IPS-20b (cell line): ENCODE measurements at regions not wholly inside any gene's neighbourhood (a gene's known extent, or its start where the extent isn't known, plus 50 kb on each side); places are given as distances from the start of the nearest gene placed in this dataset.

Experiments used
- H3K27ac ChIP-seq: one replicate; pipeline ENCODE4 v1.5.1; 2013; ENCODE audit warnings: low read length
- H3K27me3 ChIP-seq: 2 replicates; pipeline ENCODE4 v1.6.1; 2013; ENCODE audit warnings: mild to moderate bottlenecking, low read length, inconsistent platforms; ENCODE audit not compliant: insufficient read depth
- H3K36me3 ChIP-seq: 2 replicates; pipeline ENCODE4 v1.6.1; 2013; ENCODE audit warnings: low read depth, mild to moderate bottlenecking, inconsistent platforms, low read length, moderate library complexity; ENCODE audit not compliant: insufficient read depth
- H3K4me1 ChIP-seq: 2 replicates; pipeline ENCODE4 v1.6.1; 2013; ENCODE audit warnings: mild to moderate bottlenecking, control low read depth, inconsistent platforms, low read length, moderate library complexity; ENCODE audit not compliant: insufficient read depth
- H3K4me3 ChIP-seq: 2 replicates; pipeline ENCODE4 v1.5.1; 2013; ENCODE audit warnings: mild to moderate bottlenecking, low read length, inconsistent platforms
- H3K9ac ChIP-seq: 2 replicates; pipeline ENCODE4 v1.6.1; 2013; ENCODE audit warnings: low read depth, mild to moderate bottlenecking, inconsistent platforms, low read length, moderate library complexity
- H3K9me3 ChIP-seq: 2 replicates; pipeline ENCODE4 v1.6.1; 2013; ENCODE audit warnings: mild to moderate bottlenecking, low read depth, low read length, inconsistent platforms; ENCODE audit not compliant: insufficient read depth

DNA sequence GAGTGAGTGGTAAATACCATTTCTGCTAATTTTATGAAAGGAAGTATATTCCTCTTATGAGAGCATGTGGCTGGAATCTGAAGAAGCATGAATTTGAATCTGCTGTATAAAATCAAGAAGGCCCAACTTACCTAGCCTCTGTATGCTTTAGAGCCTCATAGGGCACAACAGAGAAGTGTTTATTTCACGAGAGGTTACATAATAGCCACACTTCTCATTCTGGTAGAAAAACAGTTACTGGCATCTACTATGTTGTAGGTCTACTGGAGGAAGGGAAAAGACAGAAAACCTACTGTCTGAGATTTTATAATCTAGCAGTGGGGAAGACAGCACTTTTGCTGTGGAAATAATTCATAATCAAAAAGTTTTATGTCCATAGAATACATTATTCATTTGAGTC is 172.6 kb upstream of the ZNF608 start:
- Histone ChIP-seq H3K4me1 (peaks cover 49% of the 10 kb centered on the region), H3K9me3 (no peaks in the 10 kb centered on the region), H3K4me3 (no peak overlapping the region), H3K27ac (no peak overlapping the region), H3K36me3 (no peaks in the 10 kb centered on the region), H3K9ac (no peak overlapping the region), H3K27me3 (no peaks in the 10 kb centered on the region)

DNA sequence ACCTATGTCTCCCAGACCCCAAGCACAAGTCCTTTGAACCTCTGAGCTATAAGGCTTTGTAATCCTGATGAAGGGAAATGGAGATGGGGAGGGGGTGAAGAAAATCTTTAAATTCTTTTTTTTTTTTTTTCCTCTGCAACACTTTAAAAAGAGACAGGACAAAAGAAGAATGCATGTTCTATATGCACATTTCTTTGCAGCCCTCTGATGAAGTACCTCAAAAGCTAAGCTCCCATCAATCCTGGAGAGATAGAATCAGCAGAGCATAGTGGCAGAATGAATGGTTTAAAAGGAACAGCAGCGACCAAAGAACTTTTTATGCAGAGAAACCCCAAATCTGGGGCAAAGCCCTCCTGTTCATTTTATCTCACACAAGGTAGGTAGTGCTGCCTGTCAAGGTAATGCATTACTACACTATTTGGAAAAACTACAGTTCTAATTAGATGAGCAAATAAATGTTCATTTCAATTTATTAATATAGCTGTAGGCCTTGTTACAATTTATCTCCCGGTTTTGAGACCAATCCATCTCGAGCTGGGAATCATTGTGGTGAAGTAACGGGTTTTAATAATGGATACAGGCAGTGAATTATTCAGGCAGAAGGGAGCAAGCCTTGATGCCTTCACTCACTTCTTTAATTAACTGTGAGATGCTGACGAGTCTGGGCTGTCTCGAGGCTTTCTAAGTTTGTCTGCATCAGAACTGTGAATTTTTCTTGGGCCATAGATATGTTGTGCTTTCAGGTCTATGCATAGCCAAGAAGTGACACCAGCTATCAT is 173.5 kb upstream of the ZNF608 start:
- peaks cover 49% of the 10 kb centered on the region for H3K4me1 ChIP-seq
- no peaks in the 10 kb centered on the region for H3K9me3 ChIP-seq
- H3K4me3 ChIP-seq = no peak overlapping the region
- no peaks in the 10 kb centered on the region for H3K27me3 ChIP-seq
- no peak overlapping the region for H3K27ac ChIP-seq
- H3K9ac ChIP-seq = no peak overlapping the region
- no peaks in the 10 kb centered on the region for H3K36me3 ChIP-seq

DNA sequence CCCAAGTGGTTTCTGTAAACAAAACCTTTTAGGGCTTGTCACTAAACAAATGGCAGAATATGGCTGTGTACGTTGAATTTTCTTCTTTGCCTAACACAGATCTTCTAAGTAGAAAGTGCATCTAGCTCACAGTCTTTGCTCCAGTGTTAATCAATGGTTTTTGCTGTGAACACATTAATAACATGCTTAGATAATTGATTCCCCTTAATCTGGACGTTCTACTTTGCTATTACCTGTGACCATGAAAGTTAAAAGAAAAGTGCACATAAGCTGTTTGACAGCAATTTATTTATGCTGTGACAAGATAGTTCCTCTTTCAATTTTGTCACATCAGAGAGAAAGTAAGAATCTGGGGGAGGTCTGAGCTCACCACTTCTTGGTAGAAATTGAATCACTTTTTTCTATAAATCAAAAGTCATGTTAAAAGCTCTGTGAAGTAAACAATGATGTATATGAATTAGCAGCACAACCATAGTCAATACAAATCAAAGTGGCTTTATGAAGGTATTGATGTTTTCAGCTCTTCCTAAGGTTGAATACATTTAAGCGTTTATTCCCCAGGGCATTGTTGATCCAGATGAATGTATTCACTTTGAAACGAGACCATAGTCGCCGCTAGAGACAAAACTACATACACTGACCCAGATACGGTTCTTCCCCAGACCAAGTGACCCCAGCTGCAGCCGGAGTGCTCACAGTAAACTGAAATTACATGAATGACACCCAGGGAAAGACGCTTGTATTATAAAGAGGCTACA is 174.6 kb upstream of the ZNF608 start:
- Histone ChIP-seq H3K4me3 (no peak overlapping the region), H3K4me1 (peaks cover 49% of the 10 kb centered on the region), H3K27me3 (no peaks in the 10 kb centered on the region), H3K9me3 (no peaks in the 10 kb centered on the region), H3K27ac (no peak overlapping the region), H3K9ac (no peak overlapping the region), H3K36me3 (no peaks in the 10 kb centered on the region)

DNA sequence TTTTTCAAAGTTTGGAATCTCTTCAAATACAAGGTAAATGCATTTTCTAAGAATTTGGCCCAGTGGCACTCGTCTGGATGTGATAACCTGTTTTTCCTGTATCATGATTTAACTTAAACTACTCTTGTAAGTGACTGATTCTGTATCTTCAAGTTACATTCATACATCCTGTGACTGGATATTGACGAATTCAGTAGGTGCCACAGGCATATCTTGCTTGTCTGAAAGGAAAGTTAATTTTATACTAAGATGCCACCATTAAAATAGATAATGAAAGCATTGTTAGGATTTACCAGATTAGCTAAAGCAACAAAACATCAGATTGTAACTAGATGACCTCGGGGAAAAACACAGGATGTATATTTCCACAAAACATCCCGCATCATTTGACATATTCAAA is 175.3 kb upstream of the ZNF608 start:
- Histone ChIP-seq H3K4me3 (no peak overlapping the region), H3K9me3 (no peaks in the 10 kb centered on the region), H3K9ac (no peak overlapping the region), H3K27me3 (no peaks in the 10 kb centered on the region), H3K27ac (no peak overlapping the region), H3K36me3 (no peaks in the 10 kb centered on the region), H3K4me1 (peaks cover 49% of the 10 kb centered on the region)

DNA sequence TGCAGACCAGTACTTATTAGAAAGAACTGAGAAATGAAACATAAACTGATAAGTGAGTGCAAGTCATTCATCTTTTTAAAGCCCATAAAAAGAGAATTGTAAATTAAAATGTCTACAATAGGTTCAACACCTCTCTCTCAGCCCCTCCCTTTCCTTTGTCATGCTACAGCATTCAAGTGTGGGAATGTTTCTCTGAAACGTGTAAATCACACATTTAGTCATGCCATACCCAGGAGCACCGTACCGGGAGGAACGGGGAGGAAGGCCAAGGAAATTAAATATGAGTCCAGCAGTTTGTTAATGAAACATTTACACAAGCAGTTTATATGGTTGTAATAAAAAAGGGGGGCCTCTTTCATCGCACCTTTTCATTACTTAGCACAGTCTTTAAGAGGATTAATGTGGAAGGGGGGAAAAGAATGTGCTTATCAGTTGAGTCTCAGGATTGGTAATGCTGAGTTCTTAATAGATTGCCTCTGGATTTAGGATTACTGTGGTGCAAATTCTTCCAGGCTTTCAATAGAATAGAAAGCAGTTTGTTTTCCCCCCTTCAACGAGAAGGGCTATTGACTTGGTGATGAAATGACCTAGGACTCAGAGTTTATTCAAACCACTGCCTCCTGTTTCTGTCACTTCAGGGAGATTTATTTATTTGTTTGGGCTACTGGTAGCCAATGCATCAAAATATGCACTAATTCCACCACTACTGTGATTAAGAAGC is 176.0 kb upstream of the ZNF608 start:
- Histone ChIP-seq H3K27me3 (no peaks in the 10 kb centered on the region), H3K4me1 (peaks cover 49% of the 10 kb centered on the region), H3K36me3 (no peaks in the 10 kb centered on the region), H3K4me3 (no peak overlapping the region; the same call in 1 of the 2 replicates), H3K9ac (peak overlapping the region; percentile 7; the same call in 1 of the 2 replicates), H3K27ac (no peak overlapping the region), H3K9me3 (no peaks in the 10 kb centered on the region)

DNA sequence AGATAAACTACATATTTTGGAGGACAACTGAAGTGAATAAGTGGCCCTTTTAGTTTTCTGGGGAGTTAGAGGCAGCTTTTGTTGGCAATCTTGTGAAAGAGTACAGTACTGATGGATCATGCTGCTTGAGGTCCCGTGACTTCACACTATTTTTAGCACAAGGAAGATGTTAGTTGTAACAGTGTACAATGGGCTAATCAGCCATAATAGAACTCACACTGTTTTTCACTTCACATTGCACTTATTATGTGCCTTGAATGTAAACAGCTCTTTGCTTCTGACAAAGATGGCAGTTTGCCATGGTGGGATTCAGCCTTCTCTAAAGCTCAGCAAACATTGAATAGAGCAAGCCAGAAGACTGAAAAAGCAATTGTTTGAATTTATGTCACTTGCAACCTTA is 176.7 kb upstream of the ZNF608 start:
- H3K9ac ChIP-seq = peak overlapping the region; percentile 5; the same call in 1 of the 2 replicates
- peak overlapping the region; percentile 4; the same call in 1 of the 2 replicates for H3K4me3 ChIP-seq
- no peak overlapping the region for H3K27ac ChIP-seq

DNA sequence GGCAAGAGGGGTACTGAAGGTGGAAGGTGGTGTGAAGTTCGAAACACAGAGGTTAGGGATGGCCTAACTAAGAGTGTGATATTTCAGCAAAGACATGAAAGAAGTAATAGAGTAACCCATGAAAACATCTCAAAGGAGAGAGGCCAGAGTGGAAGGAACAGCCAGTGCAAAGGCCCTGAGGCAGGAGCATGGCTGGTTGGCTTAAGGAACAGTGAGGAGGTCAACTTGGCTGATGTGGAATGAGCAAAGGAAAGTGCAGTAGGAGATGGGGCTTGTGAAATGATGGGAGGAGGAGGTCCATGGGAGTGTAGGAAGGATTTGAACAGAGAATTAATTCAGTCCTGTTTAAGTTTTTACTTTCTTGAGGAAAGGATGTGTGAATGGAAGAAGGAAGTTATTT is 178.3 kb upstream of the ZNF608 start:
- no peaks in the 10 kb centered on the region for H3K27me3 ChIP-seq
- H3K27ac ChIP-seq = no peak overlapping the region
- peaks cover 38% of the 10 kb centered on the region for H3K4me1 ChIP-seq
- no peak overlapping the region for H3K9ac ChIP-seq
- no peaks in the 10 kb centered on the region for H3K9me3 ChIP-seq
- H3K36me3 ChIP-seq = no peaks in the 10 kb centered on the region
- H3K4me3 ChIP-seq = no peak overlapping the region

More for the DNA sequence above, 176.7 kb upstream of the ZNF608 start:
- Histone ChIP-seq H3K36me3 (no peaks in the 10 kb centered on the region), H3K27me3 (no peaks in the 10 kb centered on the region), H3K9me3 (no peaks in the 10 kb centered on the region), H3K4me1 (peaks cover 49% of the 10 kb centered on the region)

DNA sequence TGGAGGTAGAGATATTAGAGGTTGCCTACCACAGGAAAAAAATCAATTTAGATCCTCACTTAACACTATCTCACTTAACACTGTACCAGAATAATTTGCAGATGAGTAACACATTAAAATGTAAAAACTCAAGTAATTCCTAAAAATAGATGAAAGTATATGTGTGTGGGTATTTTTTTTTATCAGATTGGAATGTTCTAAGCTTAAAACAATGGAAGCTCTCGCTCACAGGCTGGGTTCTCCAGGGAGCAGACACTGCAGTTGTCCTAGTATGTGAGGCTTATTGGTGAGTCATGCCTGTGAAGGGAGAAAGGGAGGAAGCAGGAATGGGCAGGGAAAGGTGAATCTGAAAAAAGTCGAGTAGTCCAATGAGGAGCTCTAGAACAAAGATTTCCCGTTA is 181.3 kb upstream of the ZNF608 start:
- H3K4me1 ChIP-seq = peaks cover 9% of the 10 kb centered on the region; the same call in 1 of the 2 replicates
- H3K27me3 ChIP-seq = no peaks in the 10 kb centered on the region
- H3K9ac ChIP-seq = no peak overlapping the region
- H3K4me3 ChIP-seq = no peak overlapping the region
- H3K27ac ChIP-seq = no peak overlapping the region
- no peaks in the 10 kb centered on the region for H3K36me3 ChIP-seq
- H3K9me3 ChIP-seq = no peaks in the 10 kb centered on the region

DNA sequence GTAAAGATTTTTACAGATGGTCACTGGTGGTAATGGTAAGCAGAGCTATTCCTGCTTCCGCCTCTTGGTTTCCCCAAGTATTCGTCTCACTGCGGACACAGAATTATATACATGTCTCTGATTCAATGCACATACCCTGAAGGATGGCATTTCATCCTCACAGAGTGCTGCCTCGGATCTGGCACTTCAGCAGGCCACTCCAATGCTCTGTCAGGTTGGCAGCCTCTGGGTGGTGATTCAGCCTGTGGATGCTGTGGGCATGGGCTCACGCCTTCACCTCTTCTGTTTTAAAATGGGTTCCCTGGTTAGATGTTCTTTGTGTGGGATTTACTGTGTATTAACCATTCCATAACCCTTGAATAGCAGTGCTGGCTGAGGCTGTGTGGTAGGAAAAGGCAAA is 182.6 kb upstream of the ZNF608 start:
- Histone ChIP-seq H3K27ac (no peak overlapping the region), H3K4me1 (no peaks in the 10 kb centered on the region), H3K27me3 (no peaks in the 10 kb centered on the region), H3K9me3 (no peaks in the 10 kb centered on the region), H3K4me3 (no peak overlapping the region), H3K9ac (no peak overlapping the region), H3K36me3 (no peaks in the 10 kb centered on the region)

DNA sequence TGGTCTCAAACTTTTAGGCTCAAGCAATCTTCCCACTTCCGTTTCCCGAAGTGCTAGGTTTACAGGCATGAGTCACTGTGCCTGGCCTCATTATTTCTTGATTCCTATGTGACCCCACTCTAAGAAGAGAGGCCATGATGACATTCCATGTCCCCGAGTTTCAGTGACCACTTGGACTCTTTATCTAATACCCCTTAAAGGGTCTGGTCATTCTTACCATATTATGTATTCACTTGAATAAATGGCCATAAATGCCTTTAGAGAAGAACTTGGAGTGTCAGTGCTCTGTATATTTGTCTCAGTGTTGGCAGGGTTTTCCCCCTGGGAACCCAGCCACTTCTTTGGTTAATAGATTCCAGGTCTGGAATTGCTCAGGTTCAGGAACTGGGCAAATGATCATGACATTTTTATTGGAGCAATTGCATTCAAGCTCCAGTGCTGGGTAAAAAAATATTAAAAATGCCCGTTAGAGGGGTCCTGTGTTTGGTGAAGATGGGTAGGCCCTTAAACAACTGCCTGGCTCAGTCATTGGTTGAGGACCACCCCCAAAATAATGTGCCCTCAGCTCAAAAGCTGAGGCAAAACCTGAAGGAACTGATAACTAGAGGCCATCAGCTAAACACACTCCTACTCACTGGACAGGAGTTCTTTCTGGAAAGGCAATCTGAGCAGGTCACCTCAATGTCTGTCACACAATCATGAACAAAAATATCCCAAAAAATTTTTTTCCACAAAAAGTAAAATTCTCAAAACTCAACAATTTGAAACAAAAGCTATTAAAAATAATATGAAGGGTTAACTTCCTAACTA is 186.6 kb upstream of the ZNF608 start:
- no peak overlapping the region for H3K9ac ChIP-seq
- no peaks in the 10 kb centered on the region for H3K36me3 ChIP-seq
- H3K27ac ChIP-seq = no peak overlapping the region
- no peaks in the 10 kb centered on the region for H3K27me3 ChIP-seq
- H3K9me3 ChIP-seq = no peaks in the 10 kb centered on the region
- no peak overlapping the region for H3K4me3 ChIP-seq
- H3K4me1 ChIP-seq = no peaks in the 10 kb centered on the region

DNA sequence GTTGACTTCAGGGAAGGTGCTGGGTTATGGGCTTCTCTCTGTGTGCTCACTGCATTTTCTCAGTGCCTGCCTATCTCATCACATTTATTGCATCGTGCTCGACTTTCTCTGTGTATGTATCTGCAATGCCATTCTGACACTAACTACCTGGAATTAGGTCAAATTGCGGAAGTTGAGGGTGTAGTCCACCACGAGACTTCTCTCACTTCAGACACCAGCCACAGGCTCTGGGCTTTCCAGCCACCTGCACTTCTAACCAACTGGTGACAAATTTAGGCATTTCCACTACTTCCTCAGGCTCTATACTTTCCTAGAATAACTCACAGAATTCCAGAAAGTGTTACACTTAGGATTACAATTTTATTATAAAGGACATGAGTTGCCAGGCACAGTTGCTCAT is 188.6 kb upstream of the ZNF608 start:
- H3K4me3 ChIP-seq = no peak overlapping the region
- H3K36me3 ChIP-seq = no peaks in the 10 kb centered on the region
- H3K9ac ChIP-seq = no peak overlapping the region
- H3K27ac ChIP-seq = no peak overlapping the region
- no peaks in the 10 kb centered on the region for H3K4me1 ChIP-seq
- H3K9me3 ChIP-seq = no peaks in the 10 kb centered on the region
- H3K27me3 ChIP-seq = no peaks in the 10 kb centered on the region
